ENCODE measurements at regions not wholly inside any gene's neighbourhood (a gene's known extent, or its start where the extent isn't known, plus 50 kb on each side); places are given as distances from the start of the nearest gene placed in this dataset.

DNA sequence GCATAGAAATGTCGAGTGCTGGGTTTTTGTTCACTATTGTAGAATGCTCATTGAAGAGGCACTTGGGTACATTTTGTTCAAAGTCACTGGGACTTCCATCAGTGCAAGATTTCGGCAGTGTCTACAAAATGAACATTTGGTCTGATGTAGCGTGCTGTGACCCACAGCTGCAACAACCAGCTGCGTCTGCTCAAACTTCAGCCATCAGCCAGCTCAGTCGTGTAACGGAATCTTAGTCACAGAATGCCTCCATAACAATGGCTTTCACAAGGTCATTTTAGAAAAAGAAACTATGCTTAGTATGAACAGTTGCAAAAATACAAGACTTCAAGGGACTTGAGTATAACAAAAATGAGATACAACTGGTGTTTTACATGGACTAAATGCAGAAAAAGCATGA lies 828.1 kb upstream of the GRAMD2B start:
- TF ChIP-seq GATA3 (IDR thresholded peaks at IDR 0.05; ENCODE audit: low read depth, low read length) (no peak), GATA2 (IDR thresholded peaks at IDR 0.05; ENCODE audit: low read depth, low read length) (no peak)

Data from SH-SY5Y (cell line).